GM18873 (cell line): ENCODE measurements at regions not wholly inside any gene's neighbourhood (a gene's known extent, or its start where the extent isn't known, plus 50 kb on each side); places are given as distances from the start of the nearest gene placed in this dataset.
"Not testable (repeated sequence)": the region's sequence is repeated elsewhere in the genome, so short reads cannot be mapped to it uniquely, and the experiment has no call there.

ENCODE experiments used
- ATAC-seq: cut with Tn5 transposase; IDR thresholded peaks from one replicate; pipeline ENCODE4 v1.9.1; 2021; ENCODE audit warnings: mild to moderate bottlenecking, moderate library complexity, moderate number of reproducible peaks; ENCODE audit not compliant: unreplicated experiment, low FRiP score

DNA sequence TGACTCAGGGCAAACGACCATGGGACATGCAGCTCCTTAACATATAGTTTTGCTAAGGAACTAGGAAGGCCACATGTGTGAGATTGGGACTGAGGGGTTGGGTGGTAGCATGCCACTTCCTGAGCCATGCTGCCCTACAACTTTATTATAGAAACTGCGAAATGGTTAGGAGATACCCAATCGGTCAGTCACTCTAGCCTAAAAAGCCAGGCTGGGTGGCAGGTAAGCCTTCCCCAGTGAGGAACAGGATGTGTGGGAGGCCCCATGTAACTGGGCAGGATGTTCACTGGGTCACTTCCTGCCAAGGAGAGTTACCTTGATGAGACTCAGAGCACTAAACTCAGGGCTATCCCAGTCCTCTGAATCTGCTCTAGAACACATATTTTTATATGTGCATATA is 123.5 kb downstream of the MAP3K7 start:
- no peak for ATAC-seq

GRCh38 chr6:90462102-90462501 is 124.8 kb downstream of the MAP3K7 start:
- ATAC-seq: no peak

DNA sequence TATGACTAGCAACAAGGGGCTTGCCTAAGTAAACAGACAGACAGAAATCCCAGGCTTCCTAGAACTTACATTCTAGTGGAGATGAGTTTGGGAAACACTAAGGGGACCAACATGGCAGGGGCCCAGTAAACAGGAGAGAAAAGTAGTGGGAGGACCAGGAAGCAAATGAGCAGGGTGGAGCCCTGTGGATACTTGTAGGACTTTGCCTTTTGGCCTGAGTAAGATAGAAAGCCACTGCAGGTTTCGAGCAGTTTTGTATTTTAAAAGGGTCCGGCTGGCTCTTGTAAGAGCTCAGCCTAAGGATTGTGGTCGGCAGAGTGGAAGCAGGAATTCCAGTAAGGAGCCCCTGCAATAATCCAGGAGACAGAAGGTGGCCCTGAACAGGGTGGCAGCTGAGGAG is 125.5 kb downstream of the MAP3K7 start:
- ATAC-seq: no peak

DNA sequence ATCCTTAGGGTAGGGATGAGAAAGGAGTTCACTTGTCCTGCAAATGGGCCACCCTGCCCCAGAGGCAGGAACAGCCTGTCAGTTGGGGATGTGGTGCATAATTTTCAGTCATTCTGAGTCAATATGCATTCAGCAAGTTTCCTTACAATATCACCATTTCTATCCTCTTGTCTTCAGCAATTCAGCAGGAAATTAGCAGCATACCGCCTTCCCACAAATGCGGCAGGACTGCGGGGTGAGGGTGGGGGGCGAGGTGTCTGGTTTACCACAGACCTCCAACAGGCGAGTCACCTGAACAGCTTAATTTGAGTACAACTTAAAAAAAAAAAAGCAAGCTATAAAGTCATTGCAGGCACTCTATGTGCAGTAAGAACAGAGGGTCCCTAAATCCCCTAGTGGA is 126.8 kb downstream of the MAP3K7 start:
- ATAC-seq: no peak

- ATAC-seq: no peak
Measured at GRCh38 chr6:90459225-90459758, 127.6 kb downstream of the MAP3K7 start.

DNA sequence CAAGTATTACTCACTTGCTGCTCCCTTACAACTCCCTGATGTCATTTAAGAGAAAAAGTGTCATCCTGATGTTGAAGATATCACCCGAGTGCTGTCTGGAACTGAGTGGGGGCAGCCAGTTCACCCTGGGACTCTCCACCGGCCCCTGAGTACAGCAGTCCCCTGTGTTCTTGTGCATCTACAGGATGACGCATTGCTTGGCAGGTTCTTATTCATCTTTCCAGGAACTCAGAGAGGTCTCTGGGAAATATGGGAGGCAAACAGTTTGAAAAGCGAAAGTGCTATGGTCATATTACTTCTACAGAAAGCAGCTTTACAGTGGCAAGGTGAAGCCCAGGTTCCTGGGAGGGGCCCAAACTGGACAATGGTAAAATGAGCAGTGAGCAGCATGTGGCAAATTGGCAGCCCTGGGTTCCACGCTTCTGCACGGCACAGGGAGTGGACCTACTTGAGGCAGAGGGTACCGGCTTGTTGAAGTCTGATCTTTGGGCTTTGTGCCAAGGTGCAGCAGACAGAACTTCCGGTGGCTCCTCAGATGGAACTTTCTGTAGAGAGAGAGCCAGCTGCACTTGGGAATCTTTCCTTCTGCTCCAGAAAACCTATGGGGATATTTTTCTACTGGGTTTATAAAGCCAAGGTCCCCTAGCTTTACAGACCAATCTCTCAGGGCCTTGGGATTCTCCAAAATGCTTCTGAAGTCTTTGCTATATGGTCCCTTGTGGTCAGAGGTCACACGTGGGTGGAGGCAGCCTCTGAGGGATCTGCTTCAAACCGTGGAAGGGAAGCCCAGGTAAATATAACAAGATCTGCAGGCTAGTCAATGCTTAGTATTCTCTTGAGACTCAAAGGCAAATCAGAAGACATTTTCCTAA is 128.3 kb downstream of the MAP3K7 start:
- no peak for ATAC-seq

- ATAC-seq: no peak
Measured at GRCh38 chr6:90457867-90458259, 129.0 kb downstream of the MAP3K7 start.

DNA sequence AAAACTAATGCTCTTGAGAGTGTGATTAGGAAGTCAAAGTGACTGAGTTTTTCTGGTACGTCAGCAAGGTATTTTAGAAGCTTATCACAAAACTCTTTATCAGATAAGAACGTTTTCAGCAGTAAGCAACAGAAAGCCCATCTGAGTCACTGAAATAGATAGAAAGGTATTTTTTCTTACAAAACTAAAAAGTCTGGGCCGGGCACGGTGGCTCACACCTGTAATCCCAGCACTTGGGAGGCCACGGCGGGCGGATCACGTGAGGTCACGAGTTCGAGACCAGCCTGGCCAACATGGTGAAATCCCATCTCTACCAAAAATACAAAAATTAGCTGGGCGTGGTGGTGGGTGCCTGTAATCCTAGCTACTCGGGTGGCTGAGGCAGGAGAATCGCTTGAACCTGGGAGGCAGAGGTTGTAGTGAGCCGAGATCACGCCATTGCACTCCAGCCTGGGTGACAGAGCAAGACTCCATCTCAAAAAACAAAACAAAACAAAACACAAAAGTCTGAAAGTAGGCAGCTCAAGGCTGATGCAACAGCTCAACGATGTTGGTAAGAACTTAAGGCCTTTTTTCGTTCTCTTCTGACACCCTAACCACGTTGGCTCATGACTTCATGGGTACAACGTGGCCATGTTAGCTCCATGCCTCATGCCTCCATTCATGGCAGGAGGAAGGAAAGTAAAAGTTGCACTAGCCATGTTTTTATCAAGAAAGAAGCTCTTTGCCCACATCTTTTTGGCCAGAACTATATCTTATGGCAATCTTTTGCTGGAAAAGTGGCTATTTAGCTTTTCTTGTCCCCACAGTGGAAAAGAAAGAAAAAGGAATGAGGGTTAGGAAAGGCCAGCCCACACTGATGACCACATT is 129.6 kb downstream of the MAP3K7 start:
- not testable (repeated sequence) for ATAC-seq

- no peak for ATAC-seq
Measured at GRCh38 chr6:90456001-90456400, 130.9 kb downstream of the MAP3K7 start.

- ATAC-seq: no peak
Measured at GRCh38 chr6:90454836-90455427, 131.9 kb downstream of the MAP3K7 start.

DNA sequence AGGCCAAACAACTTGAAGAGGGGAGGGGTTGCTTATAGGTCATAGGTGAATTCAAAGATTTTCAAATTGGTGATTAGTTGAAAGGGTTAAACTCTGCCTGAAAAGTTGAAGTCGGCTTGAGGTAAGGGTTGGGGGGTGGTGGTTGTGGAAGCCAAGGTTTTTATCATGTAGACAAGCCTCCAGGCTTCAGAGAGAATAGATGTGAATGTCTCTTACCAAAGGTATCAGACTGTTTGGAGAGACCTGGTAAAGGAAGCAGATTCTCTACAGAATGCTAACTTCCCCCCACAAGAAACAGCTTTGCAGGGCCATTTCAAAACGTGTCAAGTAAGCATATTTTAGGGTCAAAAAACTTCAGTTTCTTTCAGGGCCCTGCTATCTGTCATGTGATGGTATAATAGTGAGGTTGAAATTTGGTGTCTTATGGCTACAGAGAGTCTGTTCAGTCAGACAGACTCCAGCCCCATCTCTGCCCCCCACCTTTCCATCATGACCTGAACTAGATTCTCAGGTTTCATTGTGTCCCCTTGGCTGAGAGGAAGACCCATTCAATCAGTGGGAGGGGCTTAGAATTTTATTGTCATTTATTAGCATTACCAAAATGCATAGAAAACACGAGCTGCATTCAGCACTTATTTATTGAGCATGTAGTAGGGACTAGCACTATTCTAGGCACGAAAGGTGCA is 136.5 kb downstream of the MAP3K7 start:
- no peak for ATAC-seq

DNA sequence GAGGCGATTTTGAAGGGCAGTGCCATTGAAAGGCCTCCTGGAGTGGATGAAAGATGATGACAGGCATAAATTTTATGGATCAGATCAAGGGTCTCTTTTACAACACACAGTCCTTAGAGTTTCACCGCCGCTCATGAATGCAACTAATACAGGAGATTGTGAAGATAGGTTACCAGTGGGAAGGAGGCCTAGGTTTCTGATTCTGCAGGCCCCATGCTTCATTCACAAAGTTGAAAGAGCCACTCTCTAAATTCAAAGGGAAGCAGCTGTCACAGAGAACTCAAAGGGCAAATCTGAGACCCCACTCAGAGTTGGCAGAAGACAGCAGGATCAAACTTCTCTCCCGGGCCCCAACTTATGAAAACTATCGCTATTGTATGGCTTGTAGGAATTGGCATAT is 137.6 kb downstream of the MAP3K7 start:
- ATAC-seq: no peak

GRCh38 chr6:90448836-90449235 is 138.0 kb downstream of the MAP3K7 start:
- ATAC-seq: no peak

DNA sequence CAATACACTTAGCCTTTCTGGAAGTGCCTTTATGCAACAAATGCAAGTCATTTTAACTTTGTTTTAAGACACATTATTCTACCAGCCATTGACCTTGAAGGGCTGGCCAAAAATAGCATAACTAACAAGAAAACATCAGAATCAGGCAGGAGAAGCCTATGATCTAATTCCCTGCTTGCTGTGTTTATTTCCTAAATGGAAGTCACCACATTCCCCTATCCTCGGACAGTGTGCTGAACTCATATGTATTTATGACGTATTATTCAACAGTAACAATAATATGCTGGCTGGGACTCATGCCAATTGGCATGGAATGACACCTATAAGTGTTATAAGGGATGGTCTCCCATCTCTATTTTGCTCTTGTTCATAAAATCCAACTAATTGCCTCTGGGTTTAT is 140.7 kb downstream of the MAP3K7 start:
- ATAC-seq: no peak

- no peak for ATAC-seq
Measured at GRCh38 chr6:90445533-90446108, 141.3 kb downstream of the MAP3K7 start.

- ATAC-seq: no peak
Measured at GRCh38 chr6:90444160-90444714, 142.6 kb downstream of the MAP3K7 start.

DNA sequence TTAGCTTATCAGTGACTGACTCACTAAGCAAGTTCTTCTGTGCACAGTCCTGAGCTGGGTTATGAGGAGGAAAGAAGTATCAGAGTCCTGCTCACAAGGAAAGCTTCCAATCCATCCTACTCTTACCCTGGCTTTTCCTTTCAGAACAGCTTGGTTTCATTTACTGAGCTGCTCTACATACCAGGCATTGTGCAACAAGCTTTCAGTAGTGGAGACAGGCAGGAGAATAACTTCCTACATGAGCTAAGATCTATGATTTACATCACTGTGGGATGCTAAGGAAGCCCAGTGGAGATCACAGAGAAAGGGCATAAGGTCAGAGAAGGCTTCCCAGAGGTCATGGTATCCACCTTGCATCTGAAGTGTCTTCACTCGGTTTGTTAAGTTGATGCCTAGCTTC is 144.5 kb downstream of the MAP3K7 start:
- no peak for ATAC-seq

GRCh38 chr6:90440586-90441283 is 144.1 kb upstream of the BACH2 start:
- ATAC-seq: no peak

DNA sequence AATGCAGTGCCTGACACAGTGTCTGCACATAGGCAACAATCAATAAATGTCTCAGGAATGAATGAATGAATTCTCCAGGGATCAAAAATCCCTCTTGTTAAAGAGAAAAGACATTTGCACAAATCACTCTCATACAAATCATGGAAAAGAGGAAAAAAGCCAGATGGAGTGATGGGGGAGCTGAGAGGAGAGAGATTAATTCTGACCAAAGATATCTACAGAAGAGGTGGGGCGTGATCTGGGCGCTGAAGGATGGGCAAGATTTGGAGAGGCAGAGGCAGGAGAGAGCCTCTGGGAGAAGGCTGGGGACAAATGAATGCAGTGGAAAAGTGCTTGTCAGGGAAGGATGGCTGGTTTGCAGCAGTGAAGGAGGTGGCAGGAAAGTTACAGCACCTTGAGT is 142.9 kb upstream of the BACH2 start:
- ATAC-seq: no peak
